HEK293T (cell line): ENCODE measurements at regions not wholly inside any gene's neighbourhood (a gene's known extent, or its start where the extent isn't known, plus 50 kb on each side); places are given as distances from the start of the nearest gene placed in this dataset.

Experiments used
- ARNT ChIP-seq: fragments of 450-650 bp; IDR thresholded peaks from 2 replicates; pipeline ENCODE4 v1.6.1; 2017; ENCODE audit warnings: mild to moderate bottlenecking
- CTBP1 ChIP-seq: fragments of 450-650 bp; IDR thresholded peaks from 2 replicates; pipeline ENCODE4 v1.6.1; 2016; ENCODE audit warnings: borderline replicate concordance
- ELF4 ChIP-seq: fragments of 450-650 bp; IDR thresholded peaks from 2 replicates; pipeline ENCODE4 v1.6.1; 2017; ENCODE audit warnings: antibody characterized with exemption
- FOXA1 ChIP-seq: fragments of 450-650 bp; IDR thresholded peaks from 2 replicates; pipeline ENCODE4 v1.6.1; 2016; ENCODE audit warnings: mild to moderate bottlenecking
- FOXK2 ChIP-seq: fragments of 450-650 bp; IDR thresholded peaks from 2 replicates; pipeline ENCODE4 v1.6.1; 2016; ENCODE audit warnings: mild to moderate bottlenecking
- HDGF ChIP-seq: fragments of 450-650 bp; IDR thresholded peaks from 2 replicates; pipeline ENCODE4 v1.6.1; 2017; ENCODE audit warnings: antibody characterized with exemption, borderline replicate concordance
- SP1 ChIP-seq: fragments of 450-650 bp; IDR thresholded peaks from 2 replicates; pipeline ENCODE4 v1.6.1; 2017
- SUZ12 ChIP-seq: fragments of 450-650 bp; IDR thresholded peaks from 2 replicates; pipeline ENCODE4 v1.6.1; 2016; ENCODE audit warnings: mild to moderate bottlenecking
- TARDBP ChIP-seq: fragments of 450-650 bp; IDR thresholded peaks from 2 replicates; pipeline ENCODE4 v1.6.1; 2016

GRCh38 chr3:14265246-14265962 lies 86.8 kb downstream of the LSM3 start:
- TF ChIP-seq ARNT (no peak), TARDBP (no peak), FOXA1 (no peak), CTBP1 (no peak), FOXK2 (no peak), HDGF (no peak), SUZ12 (no peak), ELF4 (no peak), SP1 (no peak)
